G401.6 (cell line): ENCODE measurements at regions not wholly inside any gene's neighbourhood (a gene's known extent, or its start where the extent isn't known, plus 50 kb on each side); places are given as distances from the start of the nearest gene placed in this dataset.

Experiments
- FAIRE-seq: peaks from 2 replicates; lab custom pipeline; 2012; peaks lifted over from hg19 to GRCh38; lab: Jason Lieb, UNC

DNA sequence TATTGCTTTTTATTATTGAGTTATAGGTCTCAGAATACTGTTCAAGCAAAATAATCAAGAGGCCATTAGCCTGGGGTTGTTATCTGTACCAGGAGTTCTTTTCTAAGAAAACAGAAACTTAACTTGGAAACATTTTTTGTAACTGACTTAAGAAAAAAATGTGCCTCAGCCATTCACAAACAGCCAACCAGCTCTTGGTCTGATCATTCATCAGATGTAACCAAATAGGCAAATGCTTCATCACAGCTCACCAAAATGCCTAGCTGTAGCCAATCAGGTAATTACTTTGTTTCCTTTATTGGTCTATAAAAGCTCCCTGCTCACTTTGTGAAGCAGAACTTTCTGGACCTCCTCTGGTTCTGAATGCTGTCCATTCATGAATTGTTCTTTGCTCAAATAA is 387.7 kb downstream of the FAT4 start:
- no peak for FAIRE-seq

- FAIRE-seq, result no peak
These were observed 388.7 kb downstream of the FAT4 start for GRCh38 chr4:125703443-125703842.

DNA sequence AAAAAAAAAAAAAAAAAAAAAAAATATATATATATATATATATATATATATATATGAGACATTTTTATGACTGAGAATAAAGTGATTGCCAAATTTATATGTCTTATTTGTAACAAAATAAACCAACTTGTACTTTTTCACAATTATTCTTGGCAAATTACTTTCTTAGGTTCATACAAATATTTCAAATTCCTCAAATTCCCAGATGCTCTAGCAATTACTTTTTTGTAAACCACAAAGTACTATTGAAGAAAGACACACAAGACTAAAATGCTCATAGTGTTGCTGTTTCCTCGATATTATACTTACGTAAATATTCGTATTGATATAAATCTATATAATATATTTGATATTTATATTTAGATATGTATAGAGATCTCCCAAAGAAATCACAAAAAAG is 390.0 kb downstream of the FAT4 start:
- FAIRE-seq, result no peak

DNA sequence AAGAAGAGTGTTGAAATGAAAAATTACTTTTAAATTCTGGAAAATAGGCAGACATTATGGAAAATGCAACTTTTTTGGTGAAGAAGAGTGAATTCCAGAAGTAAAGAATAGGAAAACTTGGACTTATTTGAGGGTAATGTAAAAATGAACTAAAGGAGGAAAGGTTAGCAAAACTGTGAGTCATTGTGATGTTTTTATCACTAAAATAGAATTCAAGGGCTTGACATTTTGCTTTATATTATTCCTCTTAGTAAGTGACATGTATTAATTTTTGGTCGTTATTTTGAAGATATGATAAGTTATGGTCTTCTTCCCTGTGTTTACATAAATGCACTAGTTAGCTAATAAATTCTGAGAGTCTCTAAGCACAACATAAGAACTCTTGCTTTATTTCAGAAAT is 390.9 kb downstream of the FAT4 start:
- FAIRE-seq, result no peak

DNA sequence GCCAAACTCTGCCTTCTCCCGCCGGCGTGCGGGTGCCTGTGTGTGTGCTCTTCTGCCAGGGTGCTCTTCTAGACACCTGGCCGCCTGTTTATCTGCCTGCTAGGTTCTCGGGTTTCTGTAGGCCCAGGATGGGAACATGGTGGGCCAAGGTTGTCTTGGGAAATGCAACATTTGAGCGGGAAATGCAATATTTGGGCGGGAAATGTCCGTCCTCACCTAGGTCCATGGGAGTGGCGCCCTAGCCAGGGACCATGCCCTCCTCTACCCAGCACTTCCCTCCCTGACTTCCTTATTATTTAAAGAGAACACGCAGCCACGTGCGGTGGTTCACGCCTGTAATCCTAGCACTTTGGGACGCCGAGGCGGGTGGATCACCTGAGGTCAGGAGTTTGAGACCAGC is 392.6 kb downstream of the FAT4 start:
- no peak for FAIRE-seq

GRCh38 chr4:125710766-125711165 is 396.0 kb downstream of the FAT4 start:
- no peak for FAIRE-seq

DNA sequence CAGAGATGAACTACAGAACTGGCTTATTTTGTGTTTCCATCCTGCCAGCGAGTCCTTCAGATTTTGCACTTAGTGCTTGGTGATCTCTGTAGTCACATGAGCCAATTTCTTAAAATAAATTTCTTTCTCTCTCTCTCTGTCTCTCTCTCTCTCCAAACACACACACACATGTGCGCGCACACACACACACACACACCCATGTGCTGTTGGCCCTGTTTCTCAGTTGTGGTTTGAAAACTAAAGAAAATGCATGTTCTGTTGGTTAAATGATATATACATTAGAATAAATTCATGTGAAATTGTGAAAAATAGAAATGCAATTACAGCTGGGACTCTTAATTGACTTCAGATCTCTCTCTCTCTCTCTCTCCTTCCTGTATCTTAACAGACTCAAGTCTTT is 399.3 kb downstream of the FAT4 start:
- no peak for FAIRE-seq

DNA sequence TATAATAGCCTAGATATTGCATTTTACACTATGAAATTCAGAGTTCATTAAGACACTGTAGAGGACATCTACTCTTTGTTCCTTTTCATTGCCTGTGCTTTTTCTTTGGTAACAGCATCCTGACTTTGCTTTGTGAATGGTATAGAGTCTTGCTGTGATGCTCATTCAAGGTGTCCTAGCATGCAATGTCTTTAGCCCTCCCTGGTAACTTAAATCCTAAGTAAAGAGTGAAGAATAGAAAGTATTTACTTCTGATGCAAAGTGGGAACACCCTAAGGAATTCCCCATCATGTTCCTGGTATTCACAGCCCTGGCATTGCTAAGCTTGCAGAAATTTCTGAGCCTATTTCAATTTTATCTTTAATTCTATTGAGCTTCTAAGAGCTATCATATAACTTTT is 400.1 kb downstream of the FAT4 start:
- no peak for FAIRE-seq

DNA sequence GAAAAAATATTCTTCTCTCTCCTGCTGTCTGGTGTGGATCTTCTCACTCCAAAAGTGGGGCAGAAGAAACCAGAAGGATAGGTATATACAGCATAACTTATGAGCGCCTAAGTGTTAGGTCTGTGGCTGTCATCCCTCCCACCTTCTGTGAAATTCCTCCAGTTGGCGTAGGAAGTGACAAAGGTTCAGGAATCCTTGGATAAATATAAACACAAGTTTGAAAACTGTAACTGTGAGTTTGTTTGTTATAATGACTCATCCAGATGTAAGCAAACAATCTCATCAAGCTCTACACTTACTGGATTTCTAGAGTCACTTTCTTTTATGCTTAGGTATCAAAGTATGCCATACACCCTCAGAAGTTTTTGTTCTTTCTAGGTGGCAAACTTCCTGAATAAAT is 405.2 kb downstream of the FAT4 start:
- FAIRE-seq, result no peak

DNA sequence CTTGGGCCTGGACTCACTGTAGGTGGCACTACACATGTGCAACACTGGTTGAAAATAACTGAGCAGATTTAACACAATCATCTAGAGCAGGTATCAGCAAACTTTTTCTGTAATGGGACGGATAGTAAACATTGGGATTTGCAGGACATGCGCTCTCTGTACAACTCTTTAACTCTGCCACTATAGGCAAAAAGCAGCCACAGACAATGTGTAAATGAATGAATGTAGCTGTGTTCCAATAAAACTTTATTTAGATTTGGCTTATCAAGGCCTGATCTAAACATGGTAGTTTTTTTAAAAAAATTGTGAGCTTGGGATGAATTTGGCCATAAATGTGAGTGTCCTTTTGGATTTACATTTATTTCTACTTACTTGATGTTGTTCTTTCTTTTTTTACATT is 407.3 kb downstream of the FAT4 start:
- FAIRE-seq, result no peak

DNA sequence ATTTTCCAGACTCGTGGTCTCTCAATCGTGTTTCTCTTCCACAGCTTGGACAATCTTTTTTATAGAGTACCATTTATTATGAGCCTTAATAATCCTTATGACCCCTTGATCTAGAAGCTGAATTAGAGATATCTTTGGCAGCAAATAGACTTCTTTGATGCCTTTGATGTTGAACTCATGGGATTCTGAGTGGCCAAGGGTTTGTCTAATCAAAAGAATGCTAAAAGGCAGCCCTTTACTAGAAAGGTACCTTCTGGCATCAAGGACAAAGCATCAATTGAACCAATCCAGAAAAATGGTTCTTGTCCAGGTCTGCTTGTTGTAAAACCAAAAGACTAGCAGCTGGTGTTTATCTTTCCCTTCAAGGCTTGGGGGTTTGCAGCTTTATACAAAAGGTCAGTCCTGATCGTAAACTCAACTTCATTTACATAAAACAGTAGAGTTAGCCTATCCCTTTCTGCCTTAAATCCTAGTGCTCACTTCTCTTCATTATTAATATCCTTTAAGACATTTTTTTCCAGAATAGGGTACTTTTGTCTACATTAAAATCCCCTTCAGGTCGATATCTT is 411.3 kb downstream of the FAT4 start:
- FAIRE-seq, result no peak

DNA sequence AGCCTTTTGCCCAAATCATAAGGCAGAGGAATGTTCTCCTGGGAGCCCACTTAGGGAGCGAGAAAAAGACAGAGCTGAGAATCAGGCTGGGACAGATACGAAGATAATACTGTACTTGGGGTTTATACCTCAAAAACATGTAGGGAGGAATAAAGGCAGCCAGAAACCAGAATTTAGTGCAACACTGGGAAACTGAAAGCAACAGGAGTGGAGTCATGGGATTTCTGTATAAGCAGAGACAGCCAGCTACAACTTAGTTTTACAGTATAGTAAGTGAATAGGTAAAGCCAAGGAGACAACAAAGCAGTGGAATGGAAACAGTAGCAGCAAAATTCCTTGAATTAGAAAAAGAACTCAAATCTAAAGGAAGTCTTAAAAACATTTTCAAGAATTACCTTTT is 413.2 kb downstream of the FAT4 start:
- FAIRE-seq, result no peak

DNA sequence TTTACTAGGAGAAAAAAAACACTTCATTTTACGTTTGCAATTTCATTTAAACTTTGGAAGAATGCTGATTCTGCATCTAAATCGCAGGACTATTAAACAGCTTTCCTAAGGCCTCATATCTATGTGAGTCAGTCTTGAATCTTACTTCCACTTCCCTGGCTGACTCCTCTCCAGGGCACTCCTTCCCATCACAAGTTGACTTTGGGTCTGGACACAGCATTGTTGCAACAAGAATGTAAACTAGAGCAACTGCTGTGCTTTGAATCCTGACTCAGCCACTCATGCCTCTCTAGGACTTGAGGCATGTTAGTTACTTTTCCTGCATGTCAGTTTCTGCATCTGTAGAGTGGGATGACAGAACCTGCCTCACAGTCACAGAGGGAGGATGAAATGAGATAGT is 413.8 kb downstream of the FAT4 start:
- FAIRE-seq, result no peak

GRCh38 chr4:125729171-125729570 is 414.4 kb downstream of the FAT4 start:
- no peak for FAIRE-seq

GRCh38 chr4:125732632-125733031 is 417.9 kb downstream of the FAT4 start:
- FAIRE-seq, result no peak

GRCh38 chr4:125734504-125734903 is 419.7 kb downstream of the FAT4 start:
- FAIRE-seq, result no peak

- FAIRE-seq, result no peak
These were observed 420.3 kb downstream of the FAT4 start for GRCh38 chr4:125735102-125735501.

GRCh38 chr4:125736057-125736456 is 421.3 kb downstream of the FAT4 start:
- no peak for FAIRE-seq

DNA sequence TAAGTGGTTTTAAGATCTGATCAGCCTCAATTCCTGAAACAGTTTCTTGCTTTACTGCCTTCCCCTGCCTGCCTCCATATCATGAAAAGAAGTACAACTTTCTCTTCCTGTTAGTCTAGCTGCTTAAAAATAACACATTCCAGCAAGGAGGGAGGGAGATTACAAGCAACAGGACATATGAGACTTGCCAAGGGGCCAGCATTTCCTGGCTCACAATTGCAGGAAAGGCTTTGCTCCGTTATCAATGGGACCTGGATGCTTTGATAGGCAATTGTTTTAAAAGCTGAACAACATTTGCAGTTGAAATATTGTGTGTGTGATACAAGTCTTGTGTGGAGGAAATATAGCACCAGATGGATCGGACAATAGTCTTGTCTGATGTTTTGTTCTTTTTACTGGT is 425.0 kb downstream of the FAT4 start:
- no peak for FAIRE-seq

DNA sequence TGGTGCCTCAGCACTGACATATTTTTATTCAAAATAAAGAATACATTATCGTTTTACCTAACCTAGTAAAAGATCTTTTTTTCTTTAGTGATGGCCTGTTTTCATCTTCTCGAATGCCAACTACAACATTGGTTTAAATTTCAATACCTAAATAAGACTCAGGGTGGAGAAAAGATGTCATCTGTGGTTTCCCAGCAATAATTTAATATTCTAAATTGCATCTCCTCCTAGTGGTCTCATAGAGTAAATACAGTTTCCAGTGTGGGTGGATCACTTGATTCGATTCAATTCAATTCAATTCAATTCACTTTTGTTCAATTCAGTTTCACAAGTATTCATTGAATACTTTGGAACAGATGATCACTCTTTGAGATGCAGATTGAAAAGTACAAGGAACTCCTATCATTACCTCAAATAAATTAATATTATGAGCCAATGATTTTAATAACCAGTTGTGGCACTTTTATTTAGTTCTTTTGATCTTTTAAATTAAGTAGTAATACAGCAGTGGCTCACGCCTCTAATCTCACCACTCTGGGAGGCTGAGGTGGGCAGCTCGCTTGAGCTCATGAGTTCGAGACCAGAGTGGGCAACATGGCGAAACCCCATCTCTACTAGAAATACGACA is 427.2 kb downstream of the FAT4 start:
- FAIRE-seq, result no peak

DNA sequence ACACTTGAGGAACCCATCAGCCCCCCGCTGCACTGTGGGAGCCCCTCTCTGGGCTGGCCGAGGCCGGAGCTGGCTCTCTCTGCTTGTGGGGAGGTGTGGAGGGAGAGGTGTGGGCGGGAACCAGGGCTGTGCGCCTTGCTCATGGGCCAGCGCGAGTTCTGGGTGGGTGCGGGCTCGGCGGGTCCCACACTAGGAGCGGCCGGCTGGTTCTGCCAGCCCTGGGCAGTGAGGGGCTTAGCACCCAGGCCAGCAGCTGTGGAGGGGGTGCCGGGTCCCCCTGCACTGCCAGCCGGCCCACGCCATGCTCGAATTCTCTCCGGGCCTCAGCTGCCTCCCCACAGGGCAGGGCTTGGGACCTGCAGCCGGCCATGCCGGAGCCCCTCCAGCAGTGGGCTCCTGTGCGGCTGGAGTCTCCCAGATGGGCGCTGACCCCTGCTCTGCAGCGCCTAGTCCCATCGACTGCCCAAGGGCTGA is 430.2 kb downstream of the FAT4 start:
- no peak for FAIRE-seq

DNA sequence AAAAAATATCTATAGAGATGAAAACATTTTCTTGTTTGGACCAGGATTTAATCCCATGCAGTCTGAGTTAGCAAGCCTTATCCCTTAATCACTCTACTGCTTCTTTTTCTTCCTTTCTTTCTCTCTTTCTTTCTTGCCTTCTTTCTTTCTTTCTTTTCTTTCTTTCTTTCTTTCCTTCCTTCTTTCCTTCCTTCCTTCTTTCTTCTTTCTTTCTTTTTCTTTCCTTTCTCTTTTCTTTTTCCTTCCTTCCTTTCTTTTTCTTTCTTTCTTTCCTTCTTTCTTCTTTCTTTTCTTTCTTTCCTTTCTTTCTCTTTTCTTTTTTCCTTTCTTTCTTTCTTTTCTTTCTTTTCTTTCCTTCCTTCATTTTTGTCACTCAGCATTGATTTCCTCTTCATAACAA is 434.6 kb downstream of the FAT4 start:
- no peak for FAIRE-seq

DNA sequence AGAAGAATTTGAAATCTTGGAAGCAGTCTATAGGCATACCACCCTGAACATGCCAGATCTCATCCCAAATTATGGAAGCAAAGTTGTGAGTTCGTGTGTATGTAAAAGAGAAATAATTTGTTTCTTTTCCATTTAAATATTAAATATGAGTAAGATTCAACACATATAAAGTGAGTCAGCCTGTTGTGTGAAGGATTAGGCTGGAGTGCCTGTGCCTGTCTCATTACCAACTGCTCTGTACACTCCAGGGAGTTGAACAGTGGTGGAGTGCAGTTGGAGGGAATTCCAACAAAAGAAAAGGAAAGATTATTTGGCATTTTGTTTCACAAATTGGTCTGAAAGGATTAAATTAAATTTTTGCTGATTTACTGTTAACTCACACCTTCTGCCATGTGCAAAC is 435.6 kb downstream of the FAT4 start:
- no peak for FAIRE-seq

GRCh38 chr4:125750828-125751466 is 436.2 kb downstream of the FAT4 start:
- no peak for FAIRE-seq
